ENCODE measurements at regions not wholly inside any gene's neighbourhood (a gene's known extent, or its start where the extent isn't known, plus 50 kb on each side); places are given as distances from the start of the nearest gene placed in this dataset.

GRCh38 chr2:3043726-3044125 lies 333.9 kb downstream of the EIPR1 start:
- CTCF ChIA-PET, result no interaction called here

GRCh38 chr2:3042601-3043585 lies 334.7 kb downstream of the EIPR1 start:
- ChIA-PET POLR2A (no interaction called here), CTCF (no interaction called here)
- H3K27me3 ChIP-seq (ENCODE audit: control insufficient read depth, insufficient read depth, low read length), result no peaks in the 10 kb centered on the region
- no peak overlapping the region for H3K4me3 ChIP-seq (ENCODE audit: low read depth, low read length)
- no peak for TF ChIP-seq CTCF (IDR thresholded peaks at IDR 0.05; ENCODE audit: insufficient read depth, low read depth, low read length)
- no peak for DNase-seq (ENCODE audit: low read depth)
- H3K36me3 ChIP-seq (ENCODE audit: control insufficient read depth, insufficient read depth, low read length), result no peaks in the 10 kb centered on the region

More at GRCh38 chr2:3043726-3044125, 333.9 kb downstream of the EIPR1 start:
- no peaks in the 10 kb centered on the region for H3K27me3 ChIP-seq (ENCODE audit: control insufficient read depth, insufficient read depth, low read length)
- no peak for DNase-seq (ENCODE audit: low read depth)
- TF ChIP-seq CTCF (IDR thresholded peaks at IDR 0.05; ENCODE audit: insufficient read depth, low read depth, low read length), result no peak
- no peaks in the 10 kb centered on the region for H3K36me3 ChIP-seq (ENCODE audit: control insufficient read depth, insufficient read depth, low read length)
- no peak overlapping the region for H3K4me3 ChIP-seq (ENCODE audit: low read depth, low read length)
- POLR2A ChIA-PET, result no interaction called here

- no peaks in the 10 kb centered on the region for H3K27me3 ChIP-seq (ENCODE audit: control insufficient read depth, insufficient read depth, low read length)
- no peaks in the 10 kb centered on the region for H3K36me3 ChIP-seq (ENCODE audit: control insufficient read depth, insufficient read depth, low read length)
- ChIA-PET POLR2A (no interaction called here), CTCF (no interaction called here)
- no peak overlapping the region for H3K4me3 ChIP-seq (ENCODE audit: low read depth, low read length)
- DNase-seq (ENCODE audit: low read depth), result no peak
- TF ChIP-seq CTCF (IDR thresholded peaks at IDR 0.05; ENCODE audit: insufficient read depth, low read depth, low read length), result no peak
These were observed 335.6 kb downstream of the EIPR1 start for GRCh38 chr2:3041841-3042600.

GRCh38 chr2:3041246-3041645 lies 336.4 kb downstream of the EIPR1 start:
- Histone ChIP-seq H3K36me3 (ENCODE audit: control insufficient read depth, insufficient read depth, low read length) (no peaks in the 10 kb centered on the region), H3K27me3 (ENCODE audit: control insufficient read depth, insufficient read depth, low read length) (no peaks in the 10 kb centered on the region), H3K4me3 (ENCODE audit: low read depth, low read length) (no peak overlapping the region)
- no peak for DNase-seq (ENCODE audit: low read depth)
- no peak for TF ChIP-seq CTCF (IDR thresholded peaks at IDR 0.05; ENCODE audit: insufficient read depth, low read depth, low read length)
- ChIA-PET CTCF (no interaction called here), POLR2A (no interaction called here)

- CTCF ChIA-PET, result no interaction called here
- DNase-seq (ENCODE audit: low read depth), result no peak
- TF ChIP-seq CTCF (IDR thresholded peaks at IDR 0.05; ENCODE audit: insufficient read depth, low read depth, low read length), result no peak
- no peaks in the 10 kb centered on the region for H3K27me3 ChIP-seq (ENCODE audit: control insufficient read depth, insufficient read depth, low read length)
- no peak overlapping the region for H3K4me3 ChIP-seq (ENCODE audit: low read depth, low read length)
- no peaks in the 10 kb centered on the region for H3K36me3 ChIP-seq (ENCODE audit: control insufficient read depth, insufficient read depth, low read length)
- POLR2A ChIA-PET, result no interaction called here
These were observed 337.0 kb downstream of the EIPR1 start for GRCh38 chr2:3040496-3041140.
